Esophagus muscularis mucosa (tissue), 4 donors: ENCODE measurements at regions not wholly inside any gene's neighbourhood (a gene's known extent, or its start where the extent isn't known, plus 50 kb on each side); places are given as distances from the start of the nearest gene placed in this dataset.
A peak's percentile ranks its signal among the peaks of the same experiment; 100 is the strongest.

Experiments used
- DNase-seq: peaks from one replicate; pipeline ENCODE4 v3.0.0-alpha.2; 2017; ENCODE audit errors: extremely low spot score
- H3K27ac ChIP-seq, 4 donors: fragments of 200-600 bp; sonication (generic); replicated peaks in 1 of 4; 1 replicate in 3 of 4; 2 replicates in 1 of 4; pipeline ENCODE4 v1.5.1; 2016 to 2019; ENCODE audit warnings: mild to moderate bottlenecking in 1 of 4
- H3K27me3 ChIP-seq, 4 donors: fragments of 200-600 bp; sonication (generic); one replicate each; pipeline versions ENCODE4 v1.5.1 to v1.6.0; 2016 to 2019
- H3K36me3 ChIP-seq, 4 donors: fragments of 200-600 bp; sonication (generic); one replicate each; pipeline ENCODE4 v1.5.1; 2016 to 2019
- H3K4me1 ChIP-seq, 4 donors: fragments of 200-600 bp; sonication (generic); one replicate each; pipeline ENCODE4 v1.5.1; 2016 to 2019
- H3K4me3 ChIP-seq, 4 donors: fragments of 200-600 bp; sonication (generic); 1 replicate in 2 of 4; 2 replicates in 2 of 4; pipeline ENCODE4 v1.5.1; 2016 to 2019; ENCODE audit warnings: mild to moderate bottlenecking in 4 of 4, moderate library complexity in 1 of 4
- H3K9me3 ChIP-seq, 4 donors: fragments of 200-600 bp; sonication (generic); 1 replicate in 3 of 4; 2 replicates in 1 of 4; pipeline ENCODE4 v1.5.1; 2016 to 2019
- CTCF ChIP-seq, 3 experiments: fragments of 200-600 bp in 2 of 3; fragments of 450-650 bp in 1 of 3; sonication (generic) in 2 of 3; IDR thresholded peaks; one replicate each; pipeline ENCODE4 v1.5.1; 2017 to 2019; ENCODE audit warnings: antibody characterized with exemption in 3 of 3, mild to moderate bottlenecking in 2 of 3, moderate library complexity in 1 of 3
- EP300 ChIP-seq: sonication (generic); formaldehyde crosslinking; IDR thresholded peaks from one replicate; pipeline ENCODE4 v1.6.1; 2017; ENCODE audit warnings: antibody characterized with exemption
- POLR2A ChIP-seq: fragments of 450-650 bp; IDR thresholded peaks from one replicate; pipeline ENCODE4 v1.6.1; 2017; ENCODE audit warnings: antibody characterized with exemption, moderate library complexity, mild to moderate bottlenecking, low read depth
- POLR2AphosphoS5 ChIP-seq, 2 donors: sonication (generic); formaldehyde crosslinking; IDR thresholded peaks; one replicate each; pipeline ENCODE4 v1.6.1; 2017; ENCODE audit warnings: antibody characterized with exemption in 2 of 2
- WGBS: methylation state at CpG from one replicate; pipeline ENCODE4 v1.1.5; 2018; 5-methylcytosine and 5-hydroxymethylcytosine counted together
- intact Hi-C: fragments of 100-400 bp; cut with DNase I; formaldehyde crosslinking; loops from one replicate; pipeline ENCODE4 v1.15.1; 2023

DNA sequence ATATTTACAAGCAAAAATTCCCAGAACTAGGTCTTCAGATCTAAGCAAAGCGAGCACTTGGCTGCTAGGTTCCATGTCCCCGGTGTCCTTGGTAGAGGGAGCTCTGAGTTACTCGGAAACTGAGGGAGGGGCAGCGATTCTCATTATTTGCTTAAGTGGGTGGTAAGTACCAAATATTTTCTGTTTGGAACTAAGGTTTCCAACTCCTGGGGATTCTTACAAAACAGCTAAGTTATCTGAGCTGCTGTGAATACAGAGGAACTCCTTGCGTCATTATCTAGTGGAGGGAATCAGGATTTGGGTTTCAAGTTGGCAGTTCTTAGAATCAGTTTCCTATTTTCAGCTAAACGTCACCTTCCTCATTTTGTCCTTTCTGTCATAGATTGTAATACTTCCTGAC, 76.8 kb upstream of the IKZF1 start:
- H3K27ac ChIP-seq: no peak overlapping the region
- H3K9me3 ChIP-seq: peaks cover 0 to 30% (median 5%) of the 10 kb centered on the region in 4 donors
- no peak overlapping the region for H3K4me3 ChIP-seq
- intact Hi-C loops: no loop called here
- H3K4me1 ChIP-seq: no peaks in the 10 kb centered on the region
- DNase-seq: no peak
- H3K36me3 ChIP-seq: no peaks in the 10 kb centered on the region
- WGBS: 74% methylated on average over 6 of the region's 6 CpGs
- H3K27me3 ChIP-seq: no peaks in the 10 kb centered on the region
- TF ChIP-seq EP300 (no peak), CTCF (IDR thresholded peaks at IDR 0.05) (no peak), POLR2A (no peak), POLR2AphosphoS5 (IDR thresholded peaks at IDR 0.05) (no peak)

DNA sequence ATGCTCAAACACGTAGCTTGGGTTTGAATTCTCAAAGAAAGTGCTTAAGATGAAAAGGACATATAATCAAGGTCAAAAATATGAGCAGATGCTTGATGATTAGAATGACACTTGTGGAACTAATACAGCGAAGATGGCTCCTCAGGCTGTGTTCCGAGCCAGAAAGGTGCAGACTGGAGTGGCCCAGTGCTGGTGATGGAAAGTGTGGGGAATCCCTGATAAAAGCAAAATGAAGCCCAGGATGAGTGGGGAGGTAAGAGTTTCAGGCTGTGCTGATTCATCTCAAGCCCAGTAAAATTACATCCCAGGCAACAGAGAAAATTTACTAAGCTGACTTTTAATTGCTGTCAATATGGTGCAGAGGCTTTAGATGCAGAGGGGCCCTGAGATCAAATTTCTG, 77.8 kb upstream of the IKZF1 start:
- Histone ChIP-seq H3K27ac (no peak overlapping the region), H3K36me3 (no peaks in the 10 kb centered on the region), H3K4me3 (no peak overlapping the region), H3K9me3 (peaks cover 0 to 41% (median 5%) of the 10 kb centered on the region in 4 donors), H3K27me3 (no peaks in the 10 kb centered on the region), H3K4me1 (no peaks in the 10 kb centered on the region)
- intact Hi-C loops: no loop called here
- no peak for TF ChIP-seq POLR2AphosphoS5 (IDR thresholded peaks at IDR 0.05)
- no peak for TF ChIP-seq CTCF (IDR thresholded peaks at IDR 0.05)
- peak; percentile 77 for DNase-seq
- 85% methylated on average over 3 of the region's 3 CpGs for whole genome bisulfite sequencing

DNA sequence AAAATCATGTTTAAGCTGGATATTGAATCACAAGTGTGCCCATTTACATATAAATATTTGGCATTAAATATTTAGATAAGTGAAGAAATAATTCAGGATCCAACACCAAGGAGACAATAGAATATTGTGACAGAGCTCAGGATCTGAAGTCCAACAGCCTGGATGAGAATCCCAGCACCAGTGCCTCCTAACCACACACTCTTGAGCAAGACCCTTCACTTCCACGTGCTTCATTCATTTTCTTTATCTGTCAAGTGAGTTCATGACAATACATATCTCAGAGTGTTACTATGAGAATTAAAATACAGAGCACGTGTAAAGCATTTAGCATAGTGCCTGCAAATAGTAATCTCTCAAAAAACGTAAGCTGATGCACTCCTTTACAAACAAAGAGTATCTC, 78.4 kb upstream of the IKZF1 start:
- 60% methylated on average over 3 of the region's 3 CpGs for WGBS
- intact Hi-C loops: no loop called here
- H3K9me3 ChIP-seq: peaks cover 0 to 44% (median 5%) of the 10 kb centered on the region in 4 donors
- H3K4me3 ChIP-seq: no peak overlapping the region
- no peak for DNase-seq
- TF ChIP-seq EP300: no peak
- no peak for TF ChIP-seq CTCF (IDR thresholded peaks at IDR 0.05)
- no peaks in the 10 kb centered on the region for H3K4me1 ChIP-seq
- H3K27me3 ChIP-seq: no peaks in the 10 kb centered on the region
- no peaks in the 10 kb centered on the region for H3K36me3 ChIP-seq
- no peak overlapping the region for H3K27ac ChIP-seq

- Histone ChIP-seq H3K27ac (no peak overlapping the region), H3K4me3 (no peak overlapping the region), H3K9me3 (peaks cover 0 to 30% (median 2%) of the 10 kb centered on the region in 4 donors), H3K27me3 (no peaks in the 10 kb centered on the region), H3K36me3 (no peaks in the 10 kb centered on the region), H3K4me1 (no peaks in the 10 kb centered on the region)
- intact Hi-C loops: no loop called here
- TF ChIP-seq POLR2A: no peak
- TF ChIP-seq EP300: no peak
- TF ChIP-seq CTCF (IDR thresholded peaks at IDR 0.05): no peak
- TF ChIP-seq POLR2AphosphoS5 (IDR thresholded peaks at IDR 0.05): no peak
- no peak for DNase-seq
Observed at GRCh38 chr7:50221433-50221832, 83.1 kb upstream of the IKZF1 start.

DNA sequence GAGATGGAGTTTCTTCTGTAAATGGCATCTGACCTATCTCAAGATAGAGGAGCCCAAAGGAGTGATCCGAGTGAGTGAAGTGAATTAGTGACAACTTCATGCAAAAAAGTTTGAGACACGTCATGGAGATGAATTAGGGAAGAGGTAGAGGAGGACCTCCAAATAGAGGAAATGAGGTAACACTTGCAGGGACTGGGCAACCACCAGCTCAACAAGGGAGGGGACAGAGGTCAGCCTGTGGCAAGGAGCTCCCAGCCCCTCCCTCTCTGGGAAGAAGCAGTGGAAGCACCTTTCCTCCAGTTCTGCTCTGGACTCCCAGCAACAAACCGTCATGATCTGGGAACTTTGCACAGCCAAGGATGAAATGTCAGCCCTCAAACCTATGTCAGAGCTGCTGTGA, 83.5 kb upstream of the IKZF1 start:
- 84% methylated on average over 3 of the region's 3 CpGs for WGBS
- Histone ChIP-seq H3K27ac (no peak overlapping the region), H3K4me3 (no peak overlapping the region), H3K36me3 (no peaks in the 10 kb centered on the region), H3K9me3 (peaks cover 0 to 30% (median 2%) of the 10 kb centered on the region in 4 donors), H3K27me3 (no peaks in the 10 kb centered on the region), H3K4me1 (no peaks in the 10 kb centered on the region)
- DNase-seq: no peak
- intact Hi-C loops: no loop called here
- TF ChIP-seq POLR2AphosphoS5 (IDR thresholded peaks at IDR 0.05) (no peak), POLR2A (no peak), EP300 (no peak), CTCF (IDR thresholded peaks at IDR 0.05) (no peak)
